ENCODE measurements at regions not wholly inside any gene's neighbourhood (a gene's known extent, or its start where the extent isn't known, plus 50 kb on each side); places are given as distances from the start of the nearest gene placed in this dataset.
A peak's percentile ranks its signal among the peaks of the same experiment; 100 is the strongest.

DNA sequence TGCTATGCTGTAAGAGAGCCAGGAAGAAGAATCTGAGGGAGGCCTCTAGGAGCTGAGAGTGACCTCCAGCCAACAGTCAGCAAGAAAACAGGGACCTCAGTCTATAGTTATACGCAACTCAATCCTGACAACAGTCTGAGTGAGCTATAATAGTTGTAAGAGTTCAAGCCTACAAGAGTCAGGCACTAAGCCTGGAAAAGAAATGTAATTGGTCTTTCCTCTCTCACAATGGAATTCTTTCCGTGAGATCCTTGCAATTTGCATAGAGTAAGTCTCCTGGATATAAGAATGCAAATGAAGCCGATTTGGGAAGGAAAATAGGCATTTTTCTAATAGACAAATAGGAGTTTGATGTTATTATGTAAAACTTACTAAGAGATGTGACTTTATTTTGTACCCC is 1332.6 kb upstream of the CELF4 start:
- no peaks in the 10 kb centered on the region for H3K27me3 ChIP-seq (replicated peaks in 1 of 4; ENCODE audit: control insufficient read depth in 3 of 4, extremely low read depth in 1 of 4, insufficient read depth in 3 of 4, low read length in 3 of 4)
- 71% methylated on average over 3 of the region's 3 CpGs; no CpG with 5 or more reads in 1 of the 2 experiments for WGBS, 2 experiments (ENCODE audit: extremely low coverage in 1 of 2, insufficient coverage in 1 of 2, insufficient read length in 1 of 2, insufficient replicate concordance in 2 of 2, low coverage in 1 of 2, low lambda C conversion rate in 2 of 2, missing lambda C conversion rate in 1 of 2)
- POLR2A ChIA-PET (ENCODE audit: partially characterized antibody), result no interaction called here
- no peak overlapping the region for H3K4me3 ChIP-seq (ENCODE audit: extremely low read depth in 1 of 4, insufficient read depth in 2 of 4, low read depth in 3 of 4, low read length in 4 of 4)
- no peaks in the 10 kb centered on the region for H4K20me1 ChIP-seq (replicated peaks in 1 of 2; ENCODE audit: control insufficient read depth in 1 of 2, insufficient read depth in 2 of 2, low read length in 2 of 2)
- no peak overlapping the region for H2BK20ac ChIP-seq (ENCODE audit: low read length)
- no peak overlapping the region for H2AK5ac ChIP-seq (ENCODE audit: low read depth, low read length)
- H3K4ac ChIP-seq (replicated peaks; ENCODE audit: insufficient read length, low read depth, low read length), result no peak overlapping the region
- no peaks in the 10 kb centered on the region for H3K9me3 ChIP-seq (ENCODE audit: insufficient read depth in 2 of 2, low read depth in 1 of 2, low read length in 1 of 2)
- H3K14ac ChIP-seq (ENCODE audit: insufficient read length), result no peak overlapping the region
- H3K79me1 ChIP-seq (ENCODE audit: low read depth, low read length), result no peaks in the 10 kb centered on the region
- no peak overlapping the region for H2BK120ac ChIP-seq (replicated peaks; ENCODE audit: low read depth, low read length)
- H3K23ac ChIP-seq (ENCODE audit: insufficient read length), result no peak overlapping the region
- TF ChIP-seq KDM1A (IDR thresholded peaks at IDR 0.05; ENCODE audit: borderline replicate concordance, low read length), result no peak
- no peak for TF ChIP-seq POU5F1 (IDR thresholded peaks at IDR 0.05; ENCODE audit: low read depth, low read length)
- TF ChIP-seq TAF7 (optimal IDR thresholded peaks at IDR 0.05; ENCODE audit: borderline replicate concordance, low read depth, low read length), result no peak
- TF ChIP-seq TBP (IDR thresholded peaks at IDR 0.05; ENCODE audit: low read depth, low read length), result no peak
- no peak for TF ChIP-seq CREB1 (IDR thresholded peaks at IDR 0.05)
- no peak for TF ChIP-seq GABPA (IDR thresholded peaks at IDR 0.05; ENCODE audit: borderline replicate concordance, insufficient read depth, low read length)
- TF ChIP-seq SP2 (IDR thresholded peaks at IDR 0.05; ENCODE audit: low read length), result no peak
- TF ChIP-seq RFX5 (IDR thresholded peaks at IDR 0.05; ENCODE audit: borderline replicate concordance, low read depth, low read length), result no peak
- no peak for TF ChIP-seq EZH2 (IDR thresholded peaks at IDR 0.05; ENCODE audit: low read depth, low read length, severe bottlenecking)
- no peak for TF ChIP-seq RBBP5 (IDR thresholded peaks at IDR 0.05; ENCODE audit: borderline replicate concordance, low read depth, low read length)
- no peak for TF ChIP-seq SUZ12 (IDR thresholded peaks at IDR 0.05; ENCODE audit: low read length)
- DNase-seq (ENCODE audit: low read depth in 1 of 2, low spot score in 2 of 2) (no peak), FAIRE-seq (no peak)
- no peak overlapping the region for H2BK12ac ChIP-seq (ENCODE audit: low read depth, low read length)
- H3K4me2 ChIP-seq (ENCODE audit: insufficient read depth in 1 of 2, low read depth in 2 of 2, low read length in 2 of 2), result no peak overlapping the region
- H3K56ac ChIP-seq (replicated peaks; ENCODE audit: insufficient read length, low read depth, low read length), result no peak overlapping the region
- H4K8ac ChIP-seq (ENCODE audit: extremely low read depth, insufficient read depth, low read length), result no peak overlapping the region
- no peaks in the 10 kb centered on the region for H3K36me3 ChIP-seq (ENCODE audit: control insufficient read depth in 2 of 4, insufficient read depth in 4 of 4, low read length in 3 of 4)
- no peak overlapping the region for H3K27ac ChIP-seq (ENCODE audit: low read depth, low read length)
- H4K91ac ChIP-seq (replicated peaks; ENCODE audit: insufficient read length, low read length), result no peak overlapping the region
- H3K18ac ChIP-seq (ENCODE audit: extremely low read depth, low read length), result no peak overlapping the region
- no peak overlapping the region for H2BK5ac ChIP-seq (ENCODE audit: low read depth, low read length)
- CTCF ChIA-PET (ENCODE audit: partially characterized antibody), result no interaction called here
- H4K5ac ChIP-seq (ENCODE audit: insufficient read length, low read depth, low read length), result no peak overlapping the region
- H3K79me2 ChIP-seq (ENCODE audit: control insufficient read depth in 1 of 2, insufficient read depth in 2 of 2, low read length in 2 of 2), result no peaks in the 10 kb centered on the region
- H3K9ac ChIP-seq (replicated peaks in 1 of 4; ENCODE audit: extremely low read depth in 1 of 4, low read depth in 3 of 4, low read length in 3 of 4), result no peak overlapping the region
- peak overlapping the region; percentile 80; the same call in 1 of the 2 replicates for H2AFZ ChIP-seq (ENCODE audit: low read length)
- no peaks in the 10 kb centered on the region for H3K23me2 ChIP-seq (ENCODE audit: low read depth, low read length)
- H2BK15ac ChIP-seq (ENCODE audit: low read length), result no peak overlapping the region
- H3K4me1 ChIP-seq (replicated peaks in 1 of 4; ENCODE audit: control insufficient read depth in 3 of 4, insufficient read depth in 4 of 4, low read length in 3 of 4), result peaks cover 0 to 3% (median 0%) of the 10 kb centered on the region in 4 experiments; a peak in 1 of 7 replicates

Measured in H1 (cell line).